D341Med (cell line): ENCODE measurements at regions not wholly inside any gene's neighbourhood (a gene's known extent, or its start where the extent isn't known, plus 50 kb on each side); places are given as distances from the start of the nearest gene placed in this dataset.
"Not testable (repeated sequence)": the region's sequence is repeated elsewhere in the genome, so short reads cannot be mapped to it uniquely, and the experiment has no call there.

ENCODE experiments used
- DNase-seq: peaks from one replicate; pipeline ENCODE4 v3.0.0; 2012; ENCODE audit warnings: low spot score

GRCh38 chr5:5881294-5881693 lies 458.8 kb downstream of the ICE1 start:
- peak; percentile 24 for DNase-seq

GRCh38 chr5:5880077-5880763 lies 457.7 kb downstream of the ICE1 start:
- DNase-seq: no peak

GRCh38 chr5:5857396-5857795 lies 434.9 kb downstream of the ICE1 start:
- no peak for DNase-seq

- no peak for DNase-seq
Observed at GRCh38 chr5:5854087-5854486, 431.6 kb downstream of the ICE1 start.

- DNase-seq: no peak
Observed at GRCh38 chr5:5838493-5838892, 416.0 kb downstream of the ICE1 start.

GRCh38 chr5:5831622-5832021 lies 409.1 kb downstream of the ICE1 start:
- not testable (repeated sequence) for DNase-seq

- no peak for DNase-seq
Observed at GRCh38 chr5:5828619-5829018, 406.1 kb downstream of the ICE1 start.

- DNase-seq: no peak
Observed at GRCh38 chr5:5826911-5827310, 404.4 kb downstream of the ICE1 start.

GRCh38 chr5:5822729-5823257 lies 400.3 kb downstream of the ICE1 start:
- DNase-seq: no peak

- no peak for DNase-seq
Observed at GRCh38 chr5:5816960-5817359, 394.5 kb downstream of the ICE1 start.

GRCh38 chr5:5813441-5813840 lies 391.0 kb downstream of the ICE1 start:
- no peak for DNase-seq

GRCh38 chr5:5810461-5810860 lies 388.0 kb downstream of the ICE1 start:
- no peak for DNase-seq

GRCh38 chr5:5805916-5806315 lies 383.4 kb downstream of the ICE1 start:
- DNase-seq: no peak

GRCh38 chr5:5804478-5805233 lies 382.2 kb downstream of the ICE1 start:
- no peak for DNase-seq

GRCh38 chr5:5800801-5801761 lies 378.6 kb downstream of the ICE1 start:
- no peak for DNase-seq

- no peak for DNase-seq
Observed at GRCh38 chr5:5799826-5800225, 377.3 kb downstream of the ICE1 start.

GRCh38 chr5:5799229-5799628 lies 376.8 kb downstream of the ICE1 start:
- DNase-seq: no peak

GRCh38 chr5:5798462-5798861 lies 376.0 kb downstream of the ICE1 start:
- no peak for DNase-seq

GRCh38 chr5:5798041-5798440 lies 375.6 kb downstream of the ICE1 start:
- DNase-seq: no peak

- DNase-seq: no peak
Observed at GRCh38 chr5:5795074-5795771, 372.7 kb downstream of the ICE1 start.

GRCh38 chr5:5794118-5794560 lies 371.7 kb downstream of the ICE1 start:
- DNase-seq: no peak
